HG02610 (cell line): ENCODE measurements at regions not wholly inside any gene's neighbourhood (a gene's known extent, or its start where the extent isn't known, plus 50 kb on each side); places are given as distances from the start of the nearest gene placed in this dataset.
"Not testable (repeated sequence)": the region's sequence is repeated elsewhere in the genome, so short reads cannot be mapped to it uniquely, and the experiment has no call there.

Source experiments
- ATAC-seq: cut with Tn5 transposase; IDR thresholded peaks from one replicate; pipeline ENCODE4 v1.9.1; 2021; ENCODE audit warnings: mild to moderate bottlenecking, moderate library complexity; ENCODE audit not compliant: unreplicated experiment

DNA sequence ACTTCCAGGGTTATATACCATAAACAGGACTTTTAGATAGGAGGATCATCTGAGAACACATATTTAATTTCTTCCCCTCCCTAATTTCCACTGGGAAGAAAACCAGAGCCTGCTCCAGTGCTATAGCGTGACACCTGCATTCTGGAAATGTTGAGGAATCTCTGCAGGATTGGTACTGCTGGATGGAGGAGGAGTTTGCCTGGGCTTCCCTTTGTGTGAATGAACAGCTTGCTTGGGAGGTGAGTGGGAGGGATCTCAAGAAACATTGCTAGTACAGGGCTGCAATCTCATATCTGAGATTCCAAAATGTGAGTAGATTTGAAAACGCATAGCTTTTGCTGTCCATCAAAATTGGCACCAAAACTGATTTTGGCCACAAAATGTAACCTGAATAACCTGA is 295.9 kb upstream of the RGMA start:
- ATAC-seq = no peak

DNA sequence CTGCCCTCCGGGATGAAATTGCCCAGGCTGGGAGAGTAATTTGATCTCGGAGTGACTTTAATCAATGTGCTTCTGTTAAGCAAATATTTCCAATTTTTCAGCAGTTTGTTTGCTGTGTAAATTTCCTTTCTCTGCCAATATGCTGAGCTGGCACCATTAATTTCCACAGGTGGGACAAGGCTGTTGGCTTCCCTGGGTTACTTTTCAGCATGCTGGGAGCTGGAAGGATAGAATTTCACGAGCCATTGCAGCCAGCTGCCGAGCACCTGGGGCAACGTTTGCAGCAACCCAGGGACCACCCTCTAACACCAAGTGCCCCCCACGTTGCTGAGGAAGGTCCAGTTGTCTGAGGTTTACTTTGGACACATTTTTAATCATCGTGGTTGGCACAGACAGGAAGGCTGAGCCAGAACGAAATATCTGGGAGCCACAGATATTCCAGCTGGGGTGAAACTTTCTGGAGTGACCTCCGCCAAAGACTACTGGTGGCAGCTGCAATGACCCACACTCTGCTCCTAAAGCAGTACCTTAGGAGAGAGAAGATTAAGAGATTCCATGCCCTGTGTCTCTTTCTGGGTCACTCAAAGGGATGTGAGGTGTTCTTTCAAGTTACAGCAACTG is 293.3 kb upstream of the RGMA start:
- ATAC-seq = no peak

DNA sequence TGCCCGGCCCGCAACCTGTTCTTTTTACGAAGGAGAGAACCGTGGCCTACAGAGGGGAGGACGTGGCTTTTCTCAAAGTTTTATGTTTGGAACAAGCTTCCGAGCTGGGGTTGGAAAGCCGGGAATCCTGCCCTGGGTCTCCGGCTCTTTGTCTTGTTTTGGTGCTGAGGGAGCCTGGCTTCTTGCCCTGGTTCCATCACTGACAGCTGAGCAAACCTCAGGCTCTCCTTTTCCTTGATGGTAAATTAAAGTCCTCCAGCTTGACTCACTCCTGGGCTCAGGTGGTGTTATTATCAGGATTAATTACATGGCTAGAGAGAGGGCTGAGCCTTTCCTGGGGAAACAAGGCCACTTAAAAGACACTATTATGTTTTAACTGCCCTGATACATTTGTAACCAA is 289.5 kb upstream of the RGMA start:
- ATAC-seq = no peak

DNA sequence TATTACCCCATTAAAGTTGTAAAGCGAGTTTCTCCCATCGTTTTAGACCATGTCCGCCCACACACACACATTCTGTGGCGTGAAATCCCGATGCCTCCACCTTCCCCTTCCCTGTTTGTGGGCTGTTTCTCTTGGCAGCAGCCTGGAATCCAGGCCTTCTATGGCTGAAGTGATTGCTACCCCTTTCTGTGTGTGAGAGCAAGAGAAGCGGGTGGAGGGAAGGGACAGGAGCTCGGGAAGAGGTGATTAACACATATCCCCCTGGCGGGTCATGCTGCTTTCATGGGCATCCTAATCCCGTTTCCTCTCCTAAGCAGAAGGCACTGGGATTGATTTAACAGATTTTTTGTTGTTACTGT is 283.8 kb upstream of the RGMA start:
- no peak for ATAC-seq

DNA sequence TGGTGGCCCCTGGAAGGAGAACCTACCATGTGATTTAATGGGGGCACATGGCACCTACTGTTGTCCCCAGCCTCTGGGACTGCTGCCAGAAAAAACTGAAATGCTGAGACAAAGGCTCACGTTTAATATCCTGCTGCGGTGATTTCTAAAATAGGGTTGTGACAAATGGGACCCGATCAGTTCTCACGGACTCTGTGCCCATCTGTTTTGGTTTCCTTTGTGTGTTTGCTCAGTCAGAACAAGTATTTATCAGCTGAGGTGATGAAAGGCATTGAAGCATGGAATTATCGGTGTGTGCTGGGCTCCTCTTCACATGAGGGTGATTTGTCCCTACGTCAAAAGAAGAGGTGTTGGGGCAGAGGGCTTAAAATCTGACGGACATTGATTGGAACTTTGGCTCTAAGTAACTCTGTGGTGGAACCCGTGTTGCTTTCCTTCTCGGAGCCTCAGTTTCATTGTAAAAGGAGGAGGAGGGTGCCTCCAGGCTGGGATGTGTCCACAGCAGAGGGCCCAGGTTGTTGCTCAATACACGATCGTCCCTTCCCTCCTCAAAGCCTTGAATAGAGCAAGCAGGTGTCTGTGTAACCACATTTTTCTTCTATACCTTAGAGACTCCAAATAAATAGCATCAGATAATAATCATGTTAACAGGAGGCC is 283.3 kb upstream of the RGMA start:
- no peak for ATAC-seq

DNA sequence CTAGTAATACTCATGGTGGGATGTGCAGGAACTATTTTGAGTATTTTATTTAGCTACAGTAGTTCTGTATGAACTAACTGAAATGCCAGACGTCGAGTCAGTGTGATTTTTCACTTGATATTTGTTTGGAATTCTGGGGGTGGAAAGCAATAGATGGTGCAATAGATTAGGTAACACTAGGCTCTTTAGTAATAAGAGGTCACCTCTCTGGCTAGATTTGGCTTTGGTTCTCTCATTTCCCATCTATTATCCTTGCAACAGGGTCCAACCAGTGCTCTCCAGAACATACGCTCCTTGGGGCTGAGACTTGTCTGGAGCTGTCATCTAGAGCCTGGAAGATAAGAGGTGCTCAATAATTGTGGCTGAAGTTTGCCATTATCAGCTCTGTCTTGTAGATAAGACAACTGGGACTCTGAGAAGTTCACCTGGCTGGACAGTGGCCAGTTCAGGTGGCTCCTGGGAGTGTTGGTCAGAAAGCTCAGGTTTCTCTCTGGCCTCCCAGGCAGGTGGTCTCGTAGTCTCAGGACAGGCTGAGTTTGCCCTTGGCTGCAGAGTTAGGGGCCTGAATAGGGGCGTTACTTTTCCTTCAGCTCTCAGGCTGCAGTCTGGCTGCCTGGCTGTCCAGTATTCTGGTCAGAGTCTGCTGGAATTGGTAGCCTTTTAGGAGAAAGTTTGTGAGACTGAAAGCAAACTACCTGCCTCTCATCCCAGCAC is 277.5 kb upstream of the RGMA start:
- no peak for ATAC-seq

DNA sequence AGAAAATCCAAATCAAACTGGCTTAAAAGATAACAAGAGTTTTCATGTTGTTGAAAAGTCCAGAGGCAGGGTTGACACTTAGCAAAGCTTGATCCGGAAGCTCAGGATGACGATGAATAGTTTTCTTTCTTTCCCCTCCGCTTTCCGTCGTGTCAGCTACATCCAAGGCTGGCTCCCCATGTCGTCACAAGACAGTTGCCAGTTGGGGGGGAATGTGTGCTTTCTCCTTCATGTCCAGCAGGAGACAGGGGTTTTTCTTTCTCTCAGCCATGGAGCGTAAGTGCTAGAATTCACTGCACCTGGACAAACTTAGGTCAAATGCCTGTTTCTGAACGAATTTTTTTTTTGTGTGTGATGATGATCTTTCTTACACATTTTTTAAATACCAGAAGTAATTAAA is 273.8 kb upstream of the RGMA start:
- ATAC-seq = no peak

DNA sequence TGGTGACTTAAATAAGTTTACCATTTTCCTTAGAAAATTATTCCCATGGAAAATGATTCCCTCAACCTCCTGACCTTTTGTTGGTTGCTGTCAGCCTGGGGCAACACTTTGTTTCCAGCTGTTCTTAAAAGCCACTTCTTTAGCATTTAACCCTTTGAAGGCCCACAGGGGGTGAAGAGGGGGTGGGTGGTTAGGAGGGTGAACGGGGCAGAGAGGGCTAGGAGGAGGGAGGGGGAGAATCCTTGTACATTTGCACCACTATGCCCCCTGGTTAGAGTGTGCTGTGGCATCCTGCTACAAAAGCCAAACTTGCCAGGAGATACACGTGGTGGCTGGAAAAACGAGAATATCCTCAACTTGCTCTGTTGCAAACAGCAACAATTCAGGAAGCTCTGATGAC is 273.2 kb upstream of the RGMA start:
- no peak for ATAC-seq

DNA sequence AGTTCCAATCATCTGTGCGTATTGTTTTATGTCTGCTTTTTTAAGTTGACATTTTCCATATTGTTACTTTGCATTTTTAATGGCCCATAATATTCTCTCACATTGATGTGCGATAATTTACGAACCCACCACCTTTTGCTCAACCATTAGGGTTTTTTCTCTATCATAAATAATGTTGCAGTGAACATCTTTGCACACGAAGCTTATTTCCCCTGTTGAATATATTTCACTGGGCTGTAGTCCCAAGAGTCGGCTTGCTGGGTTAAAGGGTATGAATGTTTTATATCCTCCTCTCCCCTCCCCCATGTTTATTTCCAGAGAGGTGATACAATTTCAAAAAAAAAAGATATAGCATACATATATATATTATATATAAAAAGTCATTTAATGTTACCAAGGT is 272.7 kb upstream of the RGMA start:
- no peak for ATAC-seq

DNA sequence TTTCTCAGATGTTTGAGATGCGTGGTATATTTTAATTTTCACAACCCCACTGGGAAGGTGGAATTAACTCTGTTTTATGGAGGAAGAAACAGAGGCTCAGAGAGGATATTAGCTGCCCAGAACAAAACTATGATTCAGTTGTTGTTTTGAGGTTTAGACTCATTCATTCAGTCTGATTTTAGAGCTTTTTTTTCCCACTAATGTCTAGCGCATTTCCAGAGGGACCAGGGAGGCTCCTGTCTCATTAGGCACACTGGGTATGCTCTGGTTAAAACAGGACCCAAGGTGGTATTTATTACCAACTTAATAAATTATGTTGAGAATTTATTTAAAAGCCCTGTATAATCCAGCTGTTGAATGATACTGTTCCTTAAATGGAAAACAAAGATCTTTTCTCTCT is 272.0 kb upstream of the RGMA start:
- no peak for ATAC-seq

DNA sequence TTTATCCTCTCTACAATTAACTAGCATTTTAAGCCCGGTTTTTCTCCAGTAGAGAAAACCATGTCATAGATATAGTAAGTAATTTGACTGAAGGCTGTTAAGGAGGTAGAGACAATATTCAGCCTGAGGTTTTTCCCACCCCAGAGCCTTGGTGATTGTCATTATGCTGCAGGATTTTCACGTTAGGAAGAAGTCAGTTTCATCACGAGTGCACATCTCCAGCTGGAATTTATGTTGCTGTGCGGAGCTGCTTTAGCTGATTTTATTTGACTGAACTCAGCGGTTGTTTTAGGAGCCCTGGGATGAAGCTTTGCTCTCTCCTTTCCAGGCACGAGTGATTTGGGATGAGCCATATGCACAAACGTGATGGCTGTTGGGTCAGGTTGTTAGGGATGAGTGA is 271.3 kb upstream of the RGMA start:
- no peak for ATAC-seq

DNA sequence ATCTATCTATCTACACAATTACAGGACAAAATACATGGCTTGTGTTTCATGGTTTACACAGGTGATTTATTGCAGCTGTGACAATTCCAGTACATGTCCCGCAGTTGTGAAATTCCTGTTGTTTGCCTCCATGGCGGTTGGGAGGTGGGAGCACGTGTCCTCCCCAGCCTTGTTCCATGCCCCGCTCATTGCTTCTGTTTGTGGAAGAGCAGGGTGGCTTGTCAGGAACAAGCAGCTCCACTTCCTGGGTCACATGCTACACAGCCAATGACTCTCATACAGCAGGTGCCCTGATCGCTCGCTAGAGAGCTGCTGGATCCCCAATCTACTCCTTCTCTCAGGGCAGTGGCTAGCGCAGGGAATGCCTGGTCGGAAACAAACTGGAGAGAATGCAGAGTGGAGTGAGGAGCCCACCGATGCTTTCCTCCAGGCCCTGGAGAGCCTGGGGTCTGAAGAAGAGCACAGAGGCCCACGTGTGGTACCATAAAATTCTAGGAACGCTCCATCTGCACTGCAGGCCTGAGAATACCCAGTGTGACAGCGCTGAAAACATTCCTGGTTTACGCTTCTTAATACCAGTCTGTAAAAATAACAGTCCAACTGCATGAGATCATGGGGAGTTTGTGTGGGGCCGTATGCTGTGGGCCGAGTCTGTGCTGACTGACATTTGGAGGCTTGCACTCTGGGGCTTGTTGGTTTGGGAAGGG is 270.6 kb upstream of the RGMA start:
- no peak for ATAC-seq

DNA sequence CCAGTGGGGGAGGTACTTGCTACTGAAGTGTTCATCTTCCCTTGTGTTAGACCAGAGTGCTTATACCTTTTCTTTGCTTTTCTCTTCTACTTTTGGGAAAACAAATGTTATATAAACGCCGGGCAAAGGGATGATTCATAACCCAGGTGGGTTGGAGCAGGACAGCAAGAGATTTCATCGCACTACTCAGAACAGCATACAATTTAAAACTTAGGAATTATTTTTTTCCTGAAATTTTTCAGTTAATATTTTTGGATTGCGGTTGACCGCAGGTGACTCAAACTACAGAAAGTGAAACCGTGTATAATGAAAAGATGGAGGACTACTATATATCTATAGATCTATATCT is 270.0 kb upstream of the RGMA start:
- ATAC-seq = no peak

DNA sequence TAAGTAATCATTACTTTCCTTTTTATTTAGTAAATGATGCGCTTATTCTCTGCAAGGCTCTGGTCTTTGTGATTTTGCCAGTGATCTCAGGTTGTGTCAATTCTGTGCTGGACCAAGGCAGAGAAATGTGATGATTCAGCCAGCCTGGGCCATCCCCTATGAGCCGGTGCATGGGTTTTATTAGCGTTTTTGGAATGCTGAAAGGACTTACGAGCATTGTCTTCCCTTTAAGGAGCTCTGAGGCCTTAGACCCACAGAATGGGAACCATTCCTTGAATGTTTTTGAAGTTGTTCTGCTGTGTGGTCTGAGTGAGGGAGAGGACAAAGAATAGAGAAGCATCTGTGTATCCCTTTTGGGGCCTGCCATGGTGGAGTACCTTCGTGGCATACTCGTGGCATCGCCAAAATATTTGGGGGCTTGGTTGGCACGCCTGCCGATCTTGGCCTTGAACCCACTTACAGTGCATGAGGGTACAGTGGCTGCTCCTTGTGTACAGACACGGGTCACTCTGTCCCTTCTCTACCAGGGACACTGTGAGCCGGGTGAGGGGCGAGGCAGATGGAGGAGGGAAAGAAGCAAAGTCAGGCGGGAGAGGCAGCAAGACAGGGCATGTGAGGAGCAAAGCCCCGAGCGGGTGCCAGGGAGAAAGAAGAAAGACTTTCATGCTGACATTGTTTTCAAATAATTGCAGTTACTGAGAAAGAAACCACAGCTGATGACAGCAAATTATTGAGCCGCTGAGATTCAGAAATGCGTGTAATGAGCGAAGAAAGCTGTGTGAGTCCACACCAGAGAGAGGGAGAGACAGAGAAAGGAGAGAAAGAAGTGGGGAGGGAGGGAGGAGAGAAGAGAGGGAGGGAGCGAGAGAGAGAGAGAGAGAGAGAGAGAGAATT is 269.4 kb upstream of the RGMA start:
- ATAC-seq = no peak

DNA sequence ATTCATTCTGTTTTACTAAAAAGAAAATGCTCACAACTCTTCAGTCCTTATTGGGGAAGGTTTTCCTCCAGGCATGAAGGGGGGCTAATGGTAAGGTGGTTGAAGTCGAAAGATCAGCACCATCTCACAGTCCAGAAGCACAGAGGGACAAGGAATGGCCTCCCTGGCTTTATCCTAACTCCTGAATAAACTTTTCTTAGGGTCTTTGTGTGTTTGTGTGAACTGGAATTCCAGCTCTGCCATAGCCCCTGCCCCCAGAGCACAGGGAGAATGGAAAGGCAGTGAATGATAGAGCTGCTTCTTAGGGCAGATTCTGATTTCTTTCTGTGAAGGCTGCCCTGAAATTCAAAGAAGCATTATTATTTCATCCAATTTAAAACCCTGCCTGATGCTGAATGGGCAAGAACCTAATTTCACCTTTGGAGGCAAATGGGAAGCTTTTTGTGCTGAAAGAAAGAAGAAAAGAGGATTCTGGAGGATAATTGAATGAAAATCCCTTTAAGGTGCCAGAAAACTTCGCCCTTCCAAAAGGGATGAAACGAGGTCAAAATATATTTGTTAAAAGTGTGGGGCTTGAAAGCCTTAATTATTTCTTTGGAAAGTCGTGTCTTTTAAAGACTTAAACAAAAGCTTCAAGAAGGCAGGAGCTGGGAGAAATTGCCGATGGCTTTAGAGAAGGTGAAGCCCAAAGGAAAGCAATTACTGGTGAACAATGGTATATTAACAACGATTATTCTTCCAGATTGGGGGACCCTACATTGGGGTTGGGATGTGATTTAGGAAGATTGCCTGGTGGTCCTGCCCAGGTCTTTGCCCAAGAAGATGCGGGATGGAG is 259.9 kb upstream of the RGMA start:
- ATAC-seq = no peak

DNA sequence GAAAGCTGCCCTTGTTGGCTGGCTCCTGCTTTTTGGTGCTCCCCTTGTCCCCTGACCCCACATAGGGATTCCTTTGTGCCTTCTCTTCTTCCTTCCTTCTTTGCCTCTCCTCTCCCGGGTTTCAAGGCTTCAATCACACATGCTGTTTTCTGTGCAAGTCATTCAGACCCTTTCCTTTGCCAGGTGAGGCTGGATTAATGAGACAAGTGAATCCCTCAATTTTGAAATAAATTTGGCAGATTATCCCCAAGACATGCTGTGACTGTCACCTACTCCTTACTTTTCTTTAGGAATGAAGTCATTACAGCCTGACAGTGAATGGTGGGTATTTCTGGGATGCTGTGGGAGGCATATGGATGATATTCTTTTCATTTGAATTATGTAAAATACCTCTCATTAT is 259.0 kb upstream of the RGMA start:
- no peak for ATAC-seq

DNA sequence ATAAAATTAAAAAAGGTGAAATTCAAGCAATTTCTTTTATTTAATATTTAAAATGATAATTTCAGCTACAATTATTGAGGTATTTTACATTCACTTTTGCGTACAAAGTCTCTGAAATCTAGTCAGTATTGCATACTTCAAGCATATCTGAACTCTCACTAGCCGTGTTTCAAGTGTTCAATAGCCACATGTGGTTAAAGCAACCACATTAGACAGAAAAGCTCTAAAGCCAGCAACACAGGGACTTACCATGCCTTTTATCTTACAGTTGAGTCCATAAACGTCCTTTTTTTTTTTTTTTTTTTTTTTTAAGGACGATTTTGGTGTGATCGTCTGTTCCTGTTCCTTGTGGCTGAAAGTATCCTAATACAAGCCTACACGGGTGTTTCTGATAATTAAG is 257.0 kb upstream of the RGMA start:
- no peak for ATAC-seq

DNA sequence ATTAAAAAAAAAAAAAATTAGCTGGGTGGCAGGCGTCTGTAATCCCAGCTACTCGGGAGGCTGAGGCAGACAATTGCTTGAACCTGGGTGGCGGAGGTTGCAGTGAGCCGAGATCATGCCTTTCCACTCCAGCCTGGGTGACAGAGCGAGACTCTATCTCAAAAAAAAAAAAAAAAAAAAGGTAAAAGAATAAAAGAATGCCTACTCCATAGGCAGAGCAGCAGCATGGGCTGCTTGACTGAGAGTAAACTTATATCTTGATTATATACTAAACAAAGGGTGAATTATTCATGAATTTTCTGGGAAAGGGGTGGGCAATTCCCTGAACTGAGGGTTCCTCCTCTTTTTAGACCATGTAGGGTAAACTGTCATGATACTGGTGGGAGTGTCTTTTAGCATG is 254.4 kb upstream of the RGMA start:
- not testable (repeated sequence) for ATAC-seq

DNA sequence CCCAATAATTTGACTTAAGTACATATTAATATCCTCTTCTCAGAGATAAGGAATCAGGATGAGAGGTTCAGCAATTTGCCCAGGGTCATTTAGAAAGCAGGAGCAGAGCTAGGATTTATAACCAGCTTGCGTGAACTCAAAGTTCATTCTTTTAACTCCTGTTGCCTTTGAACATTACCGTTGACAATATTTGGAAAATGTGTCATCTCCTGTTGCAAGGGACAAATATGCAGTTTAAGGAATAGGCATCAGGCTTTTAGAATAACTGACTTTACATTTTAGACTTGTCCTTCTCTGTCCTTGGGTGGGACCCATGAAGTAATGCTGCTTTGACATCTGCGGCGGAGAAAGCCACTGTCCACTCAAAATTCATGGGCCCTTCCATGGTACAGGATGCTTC is 252.2 kb upstream of the RGMA start:
- no peak for ATAC-seq

DNA sequence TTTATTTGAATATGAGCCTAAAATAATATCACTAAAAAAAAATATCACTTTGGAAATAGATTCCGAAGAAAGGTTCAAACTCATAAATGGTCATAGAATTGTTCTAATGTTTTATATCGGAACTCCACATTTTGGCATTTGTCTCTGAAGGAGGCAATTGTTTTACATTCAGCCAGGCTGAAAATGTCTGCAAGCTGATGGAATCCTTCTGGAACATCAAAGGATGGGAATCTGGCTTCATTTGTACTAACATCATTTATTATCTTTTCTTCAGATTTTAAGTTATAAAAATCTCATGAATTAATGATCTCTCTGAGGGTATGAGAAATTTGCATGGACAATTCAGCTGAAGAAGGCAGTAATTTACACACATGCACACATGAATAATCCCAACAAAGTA is 251.4 kb upstream of the RGMA start:
- no peak for ATAC-seq
